ENCODE measurements at regions not wholly inside any gene's neighbourhood (a gene's known extent, or its start where the extent isn't known, plus 50 kb on each side); places are given as distances from the start of the nearest gene placed in this dataset.

DNA sequence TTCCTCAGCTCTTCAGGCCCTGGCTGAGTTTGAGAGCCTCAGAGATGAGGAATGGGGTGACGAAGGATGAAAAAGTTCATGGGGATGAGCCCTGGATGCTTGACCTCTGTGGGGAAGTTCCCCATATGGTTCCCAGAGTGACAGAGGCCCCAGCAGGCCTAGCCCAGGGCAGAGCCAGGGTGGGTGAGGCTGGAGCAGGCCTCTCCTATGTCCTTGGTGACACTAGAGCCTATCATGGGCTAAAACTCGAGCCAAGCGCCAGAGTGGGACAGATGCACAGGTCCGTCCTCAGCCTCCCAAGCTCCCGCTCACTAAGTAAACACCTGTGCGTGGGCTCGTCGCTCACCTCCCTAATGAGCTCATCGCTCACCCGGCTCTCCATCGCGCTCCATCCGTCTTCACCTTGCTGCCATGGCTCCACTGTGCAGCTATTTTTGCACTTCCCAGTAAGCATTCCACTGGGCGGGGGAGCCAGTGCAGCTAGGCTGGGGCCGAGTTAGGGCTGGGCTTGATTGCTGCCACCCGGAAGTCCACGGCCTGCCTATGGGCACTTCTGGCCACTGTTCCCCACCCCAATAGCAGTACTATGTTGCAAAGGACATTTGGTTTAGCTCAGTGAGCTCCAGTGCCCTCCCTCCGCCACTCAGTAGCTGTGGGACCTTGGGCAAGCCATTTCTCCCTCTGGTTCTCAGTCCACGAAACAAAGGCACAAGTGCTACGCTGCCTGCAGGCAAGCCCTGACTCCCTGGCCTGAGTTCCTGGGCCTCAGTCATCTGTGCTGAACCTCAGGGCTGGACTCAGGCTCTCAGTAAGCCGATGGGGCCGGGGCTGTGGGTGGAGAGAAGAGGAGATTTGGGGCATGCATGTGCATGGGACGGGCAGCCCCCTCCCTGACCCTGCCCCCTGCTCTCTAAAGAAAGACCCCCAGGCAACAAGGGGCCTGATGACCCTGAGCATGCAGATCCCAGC is 117.3 kb upstream of the PCBD1 start:
- peaks cover 93% of the 10 kb centered on the region for H3K27me3 ChIP-seq (ENCODE audit: insufficient read depth, low read depth)
- POLR2A ChIA-PET (ENCODE audit: unreplicated experiment) = no interaction called here
- no peak overlapping the region for H2AFZ ChIP-seq

DNA sequence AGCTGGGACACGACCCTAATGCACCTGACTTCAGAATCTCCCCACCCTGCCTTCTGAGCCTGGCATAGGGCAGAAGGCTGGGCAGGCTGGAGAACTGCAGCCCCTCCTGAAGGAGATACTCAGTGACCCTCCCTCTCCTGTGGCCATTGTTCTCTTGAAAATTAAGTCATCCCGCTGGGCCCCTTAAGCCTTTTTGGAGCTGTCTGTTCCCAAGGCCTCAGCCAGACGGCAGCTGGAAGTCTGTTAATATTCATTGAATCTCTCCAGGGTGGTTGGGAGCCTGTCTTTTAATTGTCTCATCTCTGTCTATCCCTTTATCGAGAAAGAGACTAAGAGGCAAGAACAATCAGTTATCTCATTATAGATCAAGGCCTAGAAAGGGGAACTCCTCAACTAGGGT is 118.1 kb upstream of the PCBD1 start:
- POLR2A ChIA-PET (ENCODE audit: unreplicated experiment) = no interaction called here
- Histone ChIP-seq H3K79me2 (ENCODE audit: low read depth) (no peaks in the 10 kb centered on the region), H3K9me3 (ENCODE audit: insufficient read depth, low read depth) (no peaks in the 10 kb centered on the region), H3K4me2 (no peak overlapping the region), H3F3A (ENCODE audit: insufficient read depth, low read depth) (no peaks in the 10 kb centered on the region), H4K20me1 (ENCODE audit: insufficient read depth) (peaks cover 5% of the 10 kb centered on the region; the same call in 1 of the 2 replicates), H3K27ac (no peak overlapping the region), H3K27me3 (ENCODE audit: insufficient read depth, low read depth) (peaks cover 99% of the 10 kb centered on the region), H3K36me3 (ENCODE audit: low read depth) (no peaks in the 10 kb centered on the region), H3K4me3 (no peak overlapping the region), H2AFZ (no peak overlapping the region), H3K9me2 (ENCODE audit: insufficient read depth) (no peaks in the 10 kb centered on the region), H3K4me1 (replicated peaks; ENCODE audit: insufficient read depth) (no peaks in the 10 kb centered on the region)
- no TSS peak for BruUV-seq (replicated peaks)
- CTCF ChIA-PET = no interaction called here
- DNase-seq = no peak
- TF ChIP-seq, protein P1, sequence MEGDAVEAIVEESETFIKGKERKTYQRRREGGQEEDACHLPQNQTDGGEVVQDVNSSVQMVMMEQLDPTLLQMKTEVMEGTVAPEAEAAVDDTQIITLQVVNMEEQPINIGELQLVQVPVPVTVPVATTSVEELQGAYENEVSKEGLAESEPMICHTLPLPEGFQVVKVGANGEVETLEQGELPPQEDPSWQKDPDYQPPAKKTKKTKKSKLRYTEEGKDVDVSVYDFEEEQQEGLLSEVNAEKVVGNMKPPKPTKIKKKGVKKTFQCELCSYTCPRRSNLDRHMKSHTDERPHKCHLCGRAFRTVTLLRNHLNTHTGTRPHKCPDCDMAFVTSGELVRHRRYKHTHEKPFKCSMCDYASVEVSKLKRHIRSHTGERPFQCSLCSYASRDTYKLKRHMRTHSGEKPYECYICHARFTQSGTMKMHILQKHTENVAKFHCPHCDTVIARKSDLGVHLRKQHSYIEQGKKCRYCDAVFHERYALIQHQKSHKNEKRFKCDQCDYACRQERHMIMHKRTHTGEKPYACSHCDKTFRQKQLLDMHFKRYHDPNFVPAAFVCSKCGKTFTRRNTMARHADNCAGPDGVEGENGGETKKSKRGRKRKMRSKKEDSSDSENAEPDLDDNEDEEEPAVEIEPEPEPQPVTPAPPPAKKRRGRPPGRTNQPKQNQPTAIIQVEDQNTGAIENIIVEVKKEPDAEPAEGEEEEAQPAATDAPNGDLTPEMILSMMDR (conservative IDR thresholded peaks at IDR 0.05) = no peak
- TF ChIP-seq EZH2 (IDR thresholded peaks at IDR 0.05; ENCODE audit: low read depth) = no peak
- intact Hi-C loops (cut with micrococcal nuclease; ENCODE audit: unreplicated experiment) = no loop called here

More for the DNA sequence above, 117.3 kb upstream of the PCBD1 start:
- intact Hi-C loops (cut with micrococcal nuclease; ENCODE audit: unreplicated experiment) = no loop called here
- Histone ChIP-seq H3K9me3 (ENCODE audit: insufficient read depth, low read depth) (no peaks in the 10 kb centered on the region), H3K27ac (no peak overlapping the region), H3K36me3 (ENCODE audit: low read depth) (no peaks in the 10 kb centered on the region), H4K20me1 (ENCODE audit: insufficient read depth) (peaks cover 5% of the 10 kb centered on the region; the same call in 1 of the 2 replicates), H3K9me2 (ENCODE audit: insufficient read depth) (no peaks in the 10 kb centered on the region), H3K79me2 (ENCODE audit: low read depth) (no peaks in the 10 kb centered on the region), H3K4me2 (no peak overlapping the region), H3K4me1 (replicated peaks; ENCODE audit: insufficient read depth) (no peaks in the 10 kb centered on the region), H3F3A (ENCODE audit: insufficient read depth, low read depth) (no peaks in the 10 kb centered on the region), H3K4me3 (no peak overlapping the region)
- TF ChIP-seq, protein P1 (conservative IDR thresholded peaks at IDR 0.05) = no peak
- no peak for TF ChIP-seq EZH2 (IDR thresholded peaks at IDR 0.05; ENCODE audit: low read depth)
- CTCF ChIA-PET = no interaction called here
- BruUV-seq (replicated peaks) = no TSS peak
- peak in 1 of 2 experiments; percentile 33 for DNase-seq

DNA sequence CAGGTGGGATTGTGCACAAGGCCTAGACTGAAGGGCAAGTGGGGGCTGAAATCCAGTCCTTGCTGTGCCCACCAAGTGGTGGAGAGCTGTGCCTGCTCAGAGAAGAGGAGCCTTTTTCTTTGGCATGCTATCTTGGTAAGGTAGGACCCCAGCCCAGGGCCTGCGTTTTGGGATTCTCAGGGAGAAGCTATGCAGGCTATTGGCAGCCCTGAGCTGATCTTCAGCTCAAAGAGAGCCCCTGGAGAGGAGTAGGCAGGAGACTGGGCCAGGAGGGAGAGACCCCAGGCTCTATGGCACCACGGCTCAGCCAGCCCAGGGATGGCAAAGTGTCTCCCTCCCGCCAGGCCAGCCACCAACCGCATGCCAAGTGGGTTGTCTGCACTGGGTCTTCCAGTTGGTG is 119.2 kb upstream of the PCBD1 start:
- BruUV-seq (replicated peaks) = no TSS peak
- Histone ChIP-seq H3K27me3 (ENCODE audit: insufficient read depth, low read depth) (peaks cover 99% of the 10 kb centered on the region), H3K4me3 (no peak overlapping the region), H4K20me1 (ENCODE audit: insufficient read depth) (0 out of 2 replicates have a peak, but pooled peaks cover 5% of the 10 kb centered on the region), H3F3A (ENCODE audit: insufficient read depth, low read depth) (no peaks in the 10 kb centered on the region), H3K36me3 (ENCODE audit: low read depth) (no peaks in the 10 kb centered on the region), H2AFZ (no peak overlapping the region), H3K9me2 (ENCODE audit: insufficient read depth) (no peaks in the 10 kb centered on the region), H3K4me1 (replicated peaks; ENCODE audit: insufficient read depth) (no peaks in the 10 kb centered on the region), H3K9me3 (ENCODE audit: insufficient read depth, low read depth) (no peaks in the 10 kb centered on the region), H3K79me2 (ENCODE audit: low read depth) (no peaks in the 10 kb centered on the region), H3K4me2 (no peak overlapping the region), H3K27ac (no peak overlapping the region)
- DNase-seq = no peak
- intact Hi-C loops (cut with micrococcal nuclease; ENCODE audit: unreplicated experiment) = no loop called here
- ChIA-PET CTCF (no interaction called here), POLR2A (ENCODE audit: unreplicated experiment) (no interaction called here)
- TF ChIP-seq EZH2 (IDR thresholded peaks at IDR 0.05; ENCODE audit: low read depth) = no peak
- TF ChIP-seq, protein P1 (conservative IDR thresholded peaks at IDR 0.05) = no peak
